B cell (primary cell): ENCODE measurements at regions not wholly inside any gene's neighbourhood (a gene's known extent, or its start where the extent isn't known, plus 50 kb on each side); places are given as distances from the start of the nearest gene placed in this dataset.

Experiments
- CTCF ChIP-seq: fragments of 200-600 bp; IDR thresholded peaks from one replicate; pipeline ENCODE4 v1.8.0; 2022; ENCODE audit warnings: antibody characterized with exemption, mild to moderate bottlenecking
- EZH2 ChIP-seq: IDR thresholded peaks from 2 replicates; pipeline ENCODE4 v1.6.1; 2012; ENCODE audit warnings: borderline replicate concordance, low read depth, mild to moderate bottlenecking, moderate library complexity, low read length; ENCODE audit not compliant: insufficient read depth, poor library complexity, severe bottlenecking

GRCh38 chr2:226358688-226359087 is 440.9 kb downstream of the IRS1 start:
- TF ChIP-seq CTCF (no peak), EZH2 (no peak)
